NCI-H2196 treated with DMSO at 0.1 percent for 48 hours (cell line): ENCODE measurements at regions not wholly inside any gene's neighbourhood (a gene's known extent, or its start where the extent isn't known, plus 50 kb on each side); places are given as distances from the start of the nearest gene placed in this dataset.

Source experiments
- DNase-seq: peaks from one replicate; lab custom pipeline; 2025; ENCODE audit not compliant: unreplicated experiment; lab: John Stamatoyannopoulos, UW

DNA sequence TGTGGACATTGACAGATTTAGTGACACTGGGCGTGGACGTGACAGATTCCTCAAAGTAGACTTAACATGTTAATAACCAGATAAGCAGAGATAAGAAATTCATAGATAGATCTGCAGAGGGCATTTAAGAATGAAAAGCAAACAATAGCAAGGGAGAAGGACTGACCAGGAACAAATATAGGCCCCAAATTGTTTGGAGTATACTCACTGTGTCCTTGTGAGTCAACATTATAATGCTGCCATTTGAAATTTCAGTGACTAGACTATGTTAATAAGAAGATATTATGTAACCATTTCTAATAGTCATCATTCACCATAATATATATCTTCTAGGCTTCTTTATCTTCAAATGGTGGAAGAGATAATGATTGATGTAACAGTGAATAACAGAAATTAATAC lies 78.1 kb upstream of the SLC38A11 start:
- DNase-seq, result no peak

- no peak for DNase-seq
Observed at GRCh38 chr2:165032559-165032958, 77.2 kb upstream of the SLC38A11 start.

GRCh38 chr2:165024199-165024598 lies 68.9 kb upstream of the SLC38A11 start:
- no peak for DNase-seq

GRCh38 chr2:165022781-165023180 lies 67.5 kb upstream of the SLC38A11 start:
- DNase-seq, result no peak

DNA sequence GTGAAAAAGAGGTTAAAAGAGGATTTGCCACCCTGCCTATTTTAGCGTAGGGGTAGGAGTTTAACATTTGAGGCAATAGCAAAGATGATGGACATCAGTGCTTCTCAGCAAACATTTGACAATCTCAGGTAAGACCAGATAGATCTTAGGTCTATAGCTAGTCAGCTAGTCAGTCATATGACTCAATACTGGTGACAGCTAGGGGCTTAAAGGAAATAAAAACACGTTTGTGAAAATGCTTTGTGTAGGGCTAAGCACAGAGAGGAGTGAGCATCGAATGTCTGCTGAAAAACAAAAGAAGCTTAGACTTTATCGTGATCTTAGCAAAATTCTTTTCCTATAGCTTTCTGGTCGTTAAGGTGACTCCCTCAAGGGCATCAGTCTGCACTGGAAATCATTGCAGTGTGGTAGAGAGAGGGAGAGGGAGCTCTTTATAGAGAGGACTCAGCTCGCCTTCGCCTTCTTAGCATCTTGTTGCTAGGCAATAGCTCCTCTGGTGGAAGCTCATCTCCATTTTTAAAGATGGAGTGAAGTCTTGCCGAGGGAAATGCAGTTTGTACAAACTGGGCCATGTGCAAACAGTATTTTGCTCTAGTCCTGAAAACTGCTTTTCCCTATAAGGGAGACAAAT lies 62.8 kb upstream of the SLC38A11 start:
- DNase-seq, result no peak

GRCh38 chr2:165016772-165017411 lies 61.6 kb upstream of the SLC38A11 start:
- DNase-seq, result no peak

DNA sequence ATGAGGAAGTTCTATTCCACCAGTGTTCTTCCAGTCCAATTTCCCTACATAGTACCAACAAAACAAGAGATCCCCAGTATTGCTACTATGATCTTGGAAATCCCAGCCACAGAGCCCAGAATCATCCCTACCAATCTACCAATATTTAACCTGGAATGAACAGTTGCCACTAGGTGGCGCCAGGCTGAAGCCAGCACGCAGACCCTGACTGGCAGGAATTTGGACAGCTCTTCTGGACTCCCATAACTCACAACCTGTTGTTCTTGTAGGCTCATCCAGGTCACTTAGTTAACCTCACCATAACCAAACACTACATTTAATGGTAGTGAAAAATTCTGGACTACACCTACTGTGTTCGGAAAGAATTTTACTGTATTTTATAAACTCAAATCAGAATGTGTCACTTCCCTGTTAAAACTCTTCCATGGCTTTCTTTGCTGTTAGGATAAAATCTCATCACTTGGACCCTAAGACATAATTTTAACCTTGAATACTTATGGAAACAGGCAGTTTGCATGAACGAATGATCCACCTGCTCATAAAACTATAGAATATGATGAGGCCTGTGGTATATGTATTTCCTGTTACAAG lies 59.8 kb upstream of the SLC38A11 start:
- DNase-seq, result peak; percentile 21

DNA sequence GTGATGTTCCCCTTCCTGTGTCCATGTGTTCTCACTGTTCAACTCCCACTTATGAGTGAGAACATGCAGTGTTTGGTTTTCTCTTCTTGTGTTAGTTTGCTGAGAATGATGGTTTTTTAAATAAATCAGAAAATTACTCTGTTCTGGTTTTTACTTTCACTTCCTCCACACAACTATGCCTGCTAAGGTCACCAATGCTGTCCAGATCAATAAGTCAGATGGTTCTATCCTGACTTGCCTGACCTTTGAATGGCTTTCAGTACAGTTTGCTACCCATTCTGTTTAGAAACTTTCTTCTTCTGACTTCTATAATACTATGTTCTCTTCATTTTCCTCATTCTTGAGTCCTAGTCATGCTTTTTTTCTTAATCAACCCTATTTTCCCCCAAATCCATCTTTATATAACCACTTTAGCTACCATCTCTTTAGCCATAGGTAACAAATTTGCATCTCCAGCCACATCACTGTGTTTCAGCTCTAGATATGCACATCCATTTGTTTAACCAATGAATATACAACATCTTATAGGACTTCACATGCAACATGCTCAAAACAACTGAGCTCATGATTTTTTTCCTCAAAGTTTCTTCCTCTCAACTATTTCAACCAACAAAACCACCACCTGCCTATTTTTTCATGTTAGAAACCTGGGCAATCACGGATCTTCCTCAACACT lies 58.8 kb upstream of the SLC38A11 start:
- no peak for DNase-seq

DNA sequence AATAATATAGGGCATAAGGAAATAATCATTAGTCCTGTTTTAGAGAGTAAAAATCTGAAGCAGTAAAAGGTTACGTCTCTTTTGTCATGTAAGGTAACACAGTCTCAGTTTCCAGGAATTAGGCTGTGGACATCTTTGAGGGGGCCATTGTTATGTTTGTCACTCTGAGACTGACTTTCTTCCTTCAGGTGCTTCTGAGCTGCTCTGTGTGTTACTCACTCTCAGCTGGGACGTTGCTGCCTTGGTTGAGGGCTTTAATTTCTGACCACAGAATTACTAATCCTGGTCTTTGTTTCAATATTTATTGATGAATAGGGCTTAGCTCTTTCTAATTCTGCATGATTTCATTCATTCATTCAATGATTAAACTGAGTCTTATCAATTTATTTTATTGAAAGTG lies 55.9 kb upstream of the SLC38A11 start:
- no peak for DNase-seq

- no peak for DNase-seq
Observed at GRCh38 chr2:165010556-165010955, 55.2 kb upstream of the SLC38A11 start.

- no peak for DNase-seq
Observed at GRCh38 chr2:165009466-165009865, 54.1 kb upstream of the SLC38A11 start.

DNA sequence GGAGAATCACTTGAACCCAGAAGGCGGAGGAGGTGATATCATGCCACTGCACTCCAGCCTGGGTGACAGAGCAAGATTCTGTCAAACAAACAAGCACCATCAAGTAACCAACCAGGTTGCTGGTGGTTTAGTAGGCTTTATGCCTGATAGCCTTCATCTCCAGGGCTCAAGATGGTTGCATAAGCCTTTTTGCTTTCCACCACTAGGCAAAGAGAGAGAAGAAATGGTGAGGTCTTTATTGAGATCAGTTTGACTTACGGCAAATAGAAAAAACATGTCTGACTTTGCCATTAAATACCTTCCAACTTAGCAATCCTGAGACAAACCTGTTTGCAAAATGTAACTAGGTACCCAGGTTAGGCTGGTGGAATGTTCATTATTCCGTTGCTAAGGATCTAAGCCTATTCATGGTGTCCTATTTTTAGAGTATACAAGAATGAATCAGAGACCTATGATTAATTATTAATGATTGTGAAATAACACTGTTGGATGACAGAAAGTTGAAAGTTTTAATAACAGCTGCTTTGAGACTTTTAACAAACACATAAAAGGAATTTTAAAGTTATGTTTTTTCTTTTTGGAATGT lies 53.5 kb upstream of the SLC38A11 start:
- DNase-seq, result no peak

- DNase-seq, result no peak
Observed at GRCh38 chr2:165007161-165007744, 51.9 kb upstream of the SLC38A11 start.
